ENCODE measurements at regions not wholly inside any gene's neighbourhood (a gene's known extent, or its start where the extent isn't known, plus 50 kb on each side); places are given as distances from the start of the nearest gene placed in this dataset.

DNA sequence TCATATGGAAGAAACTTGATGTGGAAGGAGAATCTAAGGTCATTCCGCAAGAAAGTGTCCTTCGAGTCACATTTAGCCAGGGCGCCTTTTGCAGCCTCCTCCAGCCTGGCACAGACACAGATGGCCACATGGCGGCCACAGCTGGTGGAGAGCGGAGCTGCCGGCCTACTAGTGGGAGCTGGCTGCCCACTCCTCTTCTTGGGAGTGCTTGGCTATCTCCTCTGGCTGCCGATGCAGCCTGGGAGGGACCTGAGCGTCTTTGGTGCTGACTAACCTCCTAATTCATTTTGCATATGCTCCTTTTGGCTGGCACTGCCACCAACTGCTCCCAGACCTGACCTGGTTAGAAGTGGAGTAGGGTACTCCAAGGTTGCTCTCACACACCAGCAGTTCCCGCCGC, 199.3 kb upstream of the MYT1L start:
- no peak overlapping the region for H3K4me3 ChIP-seq
- in situ Hi-C loops (cut with MboI; ENCODE audit: low pct_unique_long_range_greater_than_20kb in 2 of 9, low sequenced_read_pairs in 9 of 9, unreplicated experiment in 9 of 9): no loop called here
- WGBS, 10 experiments: 20 to 100% (median 80%) methylated on average over 1 to 6 of the region's 10 CpGs; no CpG with 5 or more reads in 3 of the 10 experiments
- no peak overlapping the region for H3K27ac ChIP-seq
- peaks cover 10 to 25% of the 10 kb centered on the region in 2 donors for H3K4me1 ChIP-seq (replicated peaks in 1 of 2)
- no peak for ATAC-seq (replicated peaks in 6 of 8)

- WGBS, 10 experiments: 67 to 90% (median 90%) methylated on average over 1 to 11 of the region's 15 CpGs; no CpG with 5 or more reads in 6 of the 10 experiments
- Histone ChIP-seq H3K4me1 (replicated peaks in 1 of 2) (peaks cover 23 to 39% of the 10 kb centered on the region in 2 donors), H3K27ac (no peak overlapping the region), H3K4me3 (no peak overlapping the region)
- no peak for ATAC-seq (replicated peaks in 6 of 8)
- in situ Hi-C loops (cut with MboI; ENCODE audit: low pct_unique_long_range_greater_than_20kb in 2 of 9, low sequenced_read_pairs in 9 of 9, unreplicated experiment in 9 of 9): no loop called here
Measured at GRCh38 chr2:2528846-2529245, 197.8 kb upstream of the MYT1L start.

- in situ Hi-C loops (cut with MboI; ENCODE audit: low pct_unique_long_range_greater_than_20kb in 2 of 9, low sequenced_read_pairs in 9 of 9, unreplicated experiment in 9 of 9): no loop called here
- ATAC-seq (replicated peaks in 6 of 8): peak in 5 of 8 experiments; percentile 32 to 74 (median 51)
- H3K4me1 ChIP-seq (replicated peaks in 1 of 2): peaks cover 35 to 56% of the 10 kb centered on the region in 2 donors
- 7 to 93% (median 58%) methylated on average over 2 to 5 of the region's 6 CpGs; no CpG with 5 or more reads in 2 of the 10 experiments for WGBS, 10 experiments
- no peak overlapping the region for H3K27ac ChIP-seq
- H3K4me3 ChIP-seq: no peak overlapping the region
Measured at GRCh38 chr2:2527148-2527547, 196.1 kb upstream of the MYT1L start.

GRCh38 chr2:2524348-2524941, 193.4 kb upstream of the MYT1L start:
- peak in 2 of 8 experiments; percentile 1 to 60 for ATAC-seq (replicated peaks in 6 of 8)
- Histone ChIP-seq H3K4me3 (no peak overlapping the region), H3K4me1 (replicated peaks in 1 of 2) (peaks cover 41 to 70% of the 10 kb centered on the region in 2 donors), H3K27ac (peak overlapping the region; percentile 73 to 82)
- in situ Hi-C loops (cut with MboI; ENCODE audit: low pct_unique_long_range_greater_than_20kb in 2 of 9, low sequenced_read_pairs in 9 of 9, unreplicated experiment in 9 of 9): no loop called here
- WGBS, 10 experiments: 0 to 83% (median 39%) methylated on average over 1 to 9 of the region's 12 CpGs; no CpG with 5 or more reads in 1 of the 10 experiments

GRCh38 chr2:2523461-2524347, 192.6 kb upstream of the MYT1L start:
- 0 to 74% (median 14%) methylated on average over 1 to 6 of the region's 7 CpGs; no CpG with 5 or more reads in 3 of the 10 experiments for WGBS, 10 experiments
- no peak overlapping the region for H3K4me3 ChIP-seq
- H3K4me1 ChIP-seq (replicated peaks in 1 of 2): peaks cover 44 to 70% of the 10 kb centered on the region in 2 donors
- H3K27ac ChIP-seq: peak overlapping the region; percentile 73 to 82
- in situ Hi-C loops (cut with MboI; ENCODE audit: low pct_unique_long_range_greater_than_20kb in 2 of 9, low sequenced_read_pairs in 9 of 9, unreplicated experiment in 9 of 9): no loop called here
- peak in 5 of 8 experiments; percentile 74 to 88 (median 85) for ATAC-seq (replicated peaks in 6 of 8)

- in situ Hi-C loops (cut with MboI; ENCODE audit: low pct_unique_long_range_greater_than_20kb in 2 of 9, low sequenced_read_pairs in 9 of 9, unreplicated experiment in 9 of 9): no loop called here
- no peak overlapping the region for H3K4me3 ChIP-seq
- no peak overlapping the region for H3K27ac ChIP-seq
- H3K4me1 ChIP-seq (replicated peaks in 1 of 2): peaks cover 34 to 50% of the 10 kb centered on the region in 2 donors
- 0 to 68% (median 48%) methylated on average over 1 to 8 of the region's 10 CpGs; no CpG with 5 or more reads in 3 of the 10 experiments for WGBS, 10 experiments
- peak in 5 of 8 experiments; percentile 15 to 37 (median 18) for ATAC-seq (replicated peaks in 6 of 8)
Measured at GRCh38 chr2:2520401-2520811, 189.3 kb upstream of the MYT1L start.

GRCh38 chr2:2519381-2519780, 188.3 kb upstream of the MYT1L start:
- Histone ChIP-seq H3K4me1 (replicated peaks in 1 of 2) (peaks cover 26 to 39% of the 10 kb centered on the region in 2 donors), H3K4me3 (no peak overlapping the region), H3K27ac (no peak overlapping the region)
- ATAC-seq (replicated peaks in 6 of 8): no peak
- in situ Hi-C loops (cut with MboI; ENCODE audit: low pct_unique_long_range_greater_than_20kb in 2 of 9, low sequenced_read_pairs in 9 of 9, unreplicated experiment in 9 of 9): no loop called here
- WGBS, 10 experiments: 0 to 71% (median 0%) methylated on average over 1 of the region's 1 CpG; no CpG with 5 or more reads in 6 of the 10 experiments

DNA sequence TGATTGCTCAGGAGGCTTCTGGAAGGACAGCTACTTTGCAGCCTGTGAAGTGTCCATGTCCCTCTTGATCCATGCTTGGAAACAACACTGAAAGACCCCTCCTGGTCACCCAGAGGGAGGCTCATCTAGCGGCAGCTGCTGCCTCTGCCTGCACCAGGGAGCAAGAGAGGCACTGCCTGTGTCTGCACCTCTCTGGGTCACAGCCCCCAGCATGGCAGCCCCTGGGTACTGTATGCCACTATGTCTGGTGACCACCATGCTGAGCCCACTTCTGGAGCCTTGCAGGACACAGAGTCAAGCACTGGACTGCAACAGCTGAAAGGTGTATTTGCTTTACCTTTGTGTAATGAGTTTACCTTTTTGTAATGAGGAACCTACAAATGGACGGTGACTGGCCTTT, 186.3 kb upstream of the MYT1L start:
- Histone ChIP-seq H3K4me1 (replicated peaks in 1 of 2) (peaks cover 11 to 22% of the 10 kb centered on the region in 2 donors), H3K27ac (no peak overlapping the region), H3K4me3 (no peak overlapping the region)
- whole genome bisulfite sequencing, 10 experiments: 56% methylated on average over 1 of the region's 2 CpGs; no CpG with 5 or more reads in 9 of the 10 experiments
- ATAC-seq (replicated peaks in 6 of 8): peak in 1 of 8 experiments; percentile 11
- in situ Hi-C loops (cut with MboI; ENCODE audit: low pct_unique_long_range_greater_than_20kb in 2 of 9, low sequenced_read_pairs in 9 of 9, unreplicated experiment in 9 of 9): no loop called here

GRCh38 chr2:2516386-2516785, 185.3 kb upstream of the MYT1L start:
- ATAC-seq (replicated peaks in 6 of 8): no peak
- peaks cover 15 to 19% of the 10 kb centered on the region in 2 donors for H3K4me1 ChIP-seq (replicated peaks in 1 of 2)
- WGBS, 10 experiments: 0 to 94% (median 65%) methylated on average over 1 to 10 of the region's 14 CpGs
- no peak overlapping the region for H3K4me3 ChIP-seq
- in situ Hi-C loops (cut with MboI; ENCODE audit: low pct_unique_long_range_greater_than_20kb in 2 of 9, low sequenced_read_pairs in 9 of 9, unreplicated experiment in 9 of 9): no loop called here
- H3K27ac ChIP-seq: no peak overlapping the region

DNA sequence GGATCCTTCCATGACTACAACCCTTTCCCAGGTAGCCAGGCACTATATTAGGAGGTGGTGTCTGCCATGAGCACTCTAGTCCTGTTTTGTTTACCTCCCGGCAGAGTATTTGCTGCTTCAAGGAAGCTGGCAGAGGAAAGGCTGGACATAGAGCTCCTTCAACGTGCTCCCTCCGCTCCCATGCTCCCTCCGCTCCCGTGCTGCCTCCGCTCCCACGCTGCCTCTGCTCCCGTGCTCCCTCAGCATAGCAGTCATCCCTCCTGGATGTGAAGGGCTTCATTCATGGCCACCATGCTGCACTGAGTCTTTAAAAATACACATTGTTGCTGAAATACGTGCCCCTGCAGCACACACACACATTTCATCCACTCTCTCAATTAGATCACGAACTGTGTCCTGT, 181.9 kb upstream of the MYT1L start:
- in situ Hi-C loops (cut with MboI; ENCODE audit: low pct_unique_long_range_greater_than_20kb in 2 of 9, low sequenced_read_pairs in 9 of 9, unreplicated experiment in 9 of 9): no loop called here

GRCh38 chr2:2507417-2507997, 176.4 kb upstream of the MYT1L start:
- in situ Hi-C loops (cut with MboI; ENCODE audit: low pct_unique_long_range_greater_than_20kb in 2 of 9, low sequenced_read_pairs in 9 of 9, unreplicated experiment in 9 of 9): no loop called here
- Histone ChIP-seq H3K4me3 (no peak overlapping the region), H3K27ac (peak overlapping the region; percentile 49 to 73), H3K4me1 (replicated peaks in 1 of 2) (peaks cover 16 to 23% of the 10 kb centered on the region in 2 donors)
- ATAC-seq (replicated peaks in 6 of 8): peak in 6 of 8 experiments; percentile 48 to 94 (median 89)
- 5 to 82% (median 50%) methylated on average over 5 to 10 of the region's 20 CpGs; no CpG with 5 or more reads in 7 of the 10 experiments for WGBS, 10 experiments

More for the DNA sequence above, 181.9 kb upstream of the MYT1L start:
- ATAC-seq (replicated peaks in 6 of 8): no peak
- peaks cover 6 to 11% of the 10 kb centered on the region in 2 donors for H3K4me1 ChIP-seq (replicated peaks in 1 of 2)
- no peak overlapping the region for H3K4me3 ChIP-seq
- H3K27ac ChIP-seq: no peak overlapping the region
- 0 to 90% (median 71%) methylated on average over 1 to 8 of the region's 10 CpGs; no CpG with 5 or more reads in 1 of the 10 experiments for WGBS, 10 experiments

GRCh38 chr2:2506536-2506935, 175.5 kb upstream of the MYT1L start:
- Histone ChIP-seq H3K27ac (peak overlapping the region in 1 of 2 donors; percentile 73), H3K4me3 (no peak overlapping the region), H3K4me1 (replicated peaks in 1 of 2) (peaks cover 18 to 24% of the 10 kb centered on the region in 2 donors)
- in situ Hi-C loops (cut with MboI; ENCODE audit: low pct_unique_long_range_greater_than_20kb in 2 of 9, low sequenced_read_pairs in 9 of 9, unreplicated experiment in 9 of 9): no loop called here
- WGBS, 10 experiments: 20 to 100% (median 93%) methylated on average over 1 to 6 of the region's 6 CpGs; no CpG with 5 or more reads in 3 of the 10 experiments
- ATAC-seq (replicated peaks in 6 of 8): no peak

GRCh38 chr2:2505604-2506003, 174.5 kb upstream of the MYT1L start:
- in situ Hi-C loops (cut with MboI; ENCODE audit: low pct_unique_long_range_greater_than_20kb in 2 of 9, low sequenced_read_pairs in 9 of 9, unreplicated experiment in 9 of 9): no loop called here

More at GRCh38 chr2:2505604-2506003, 174.5 kb upstream of the MYT1L start:
- no peak for ATAC-seq (replicated peaks in 6 of 8)
- no peak overlapping the region for H3K27ac ChIP-seq
- 0 to 86% (median 80%) methylated on average over 1 to 4 of the region's 4 CpGs; no CpG with 5 or more reads in 1 of the 10 experiments for WGBS, 10 experiments
- H3K4me3 ChIP-seq: no peak overlapping the region
- peaks cover 24 to 30% of the 10 kb centered on the region in 2 donors for H3K4me1 ChIP-seq (replicated peaks in 1 of 2)
